ENCODE measurements at regions not wholly inside any gene's neighbourhood (a gene's known extent, or its start where the extent isn't known, plus 50 kb on each side); places are given as distances from the start of the nearest gene placed in this dataset.

- TF ChIP-seq CTCF (conservative IDR thresholded peaks at IDR 0.05 in 1 of 2, IDR thresholded peaks at IDR 0.05 in 1 of 2; ENCODE audit: extremely low read depth in 1 of 2, insufficient read depth in 1 of 2, low read depth in 1 of 2, low read length in 2 of 2) (no peak), EZH2 (IDR thresholded peaks at IDR 0.05; ENCODE audit: borderline replicate concordance, low read length) (no peak)
Observed at GRCh38 chr2:180222644-180223043, 215.5 kb upstream of the CWC22 start.

Measured in mammary epithelial cell (primary cell).